ENCODE measurements at regions not wholly inside any gene's neighbourhood (a gene's known extent, or its start where the extent isn't known, plus 50 kb on each side); places are given as distances from the start of the nearest gene placed in this dataset.

DNA sequence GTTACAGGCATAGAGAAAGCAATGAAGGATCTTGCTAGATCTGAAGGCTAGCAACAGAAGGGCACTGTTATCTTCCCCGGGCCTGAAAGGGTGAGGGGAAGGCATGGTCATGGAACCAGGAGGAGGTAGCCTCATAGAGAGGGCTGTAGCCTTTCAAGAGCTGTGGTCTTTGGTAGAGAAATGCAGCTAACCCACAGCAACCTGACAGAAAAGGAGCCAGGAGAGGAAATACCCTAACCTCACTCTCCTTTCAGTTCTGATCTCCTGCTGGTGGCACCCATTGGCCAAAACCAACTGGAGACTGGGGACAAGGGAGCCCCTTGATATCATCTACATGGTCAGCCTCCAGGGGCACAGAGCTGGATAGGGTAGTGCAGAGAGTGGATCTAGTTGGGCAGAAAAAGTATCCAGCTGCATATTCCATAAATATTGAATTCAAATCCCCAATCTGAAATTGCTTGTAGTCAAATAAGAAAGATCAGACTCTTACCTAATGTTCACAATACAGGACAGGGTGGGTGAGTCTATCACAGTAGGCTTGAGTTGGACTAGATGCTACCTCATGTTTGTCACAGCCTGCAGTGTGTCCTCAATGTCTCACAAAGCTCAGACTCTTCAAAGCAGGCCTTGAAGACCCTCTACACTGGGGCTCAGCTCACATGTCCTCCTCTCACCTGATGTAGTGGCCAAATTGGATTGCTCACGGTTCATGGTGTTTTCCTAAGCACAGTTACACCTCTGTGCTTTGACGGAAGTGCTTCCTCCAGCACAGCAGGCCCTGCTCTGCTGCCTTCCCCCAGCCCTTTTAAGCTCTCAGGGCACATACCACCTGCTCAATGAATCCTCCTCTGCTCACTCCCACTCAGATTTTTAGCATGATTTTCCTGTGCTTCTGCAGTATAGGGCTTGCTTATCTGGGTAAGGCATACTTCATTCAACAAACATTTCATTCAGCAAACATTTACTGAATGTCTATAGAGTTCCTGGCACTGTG lies 74.1 kb upstream of the JUN start:
- Mint-ChIP-seq H3K36me3 (ENCODE audit: low read depth, unreplicated experiment) (no peaks in the 10 kb centered on the region), H3K27me3 (ENCODE audit: unreplicated experiment) (peaks cover 10% of the 10 kb centered on the region), H3K9me3 (ENCODE audit: unreplicated experiment) (no peaks in the 10 kb centered on the region), H3K4me1 (ENCODE audit: unreplicated experiment) (peaks cover 26% of the 10 kb centered on the region), H3K27ac (ENCODE audit: unreplicated experiment) (no peak overlapping the region), H3K4me3 (ENCODE audit: unreplicated experiment) (no peak overlapping the region)
- DNase-seq (ENCODE audit: low spot score), result no peak
- TF ChIP-seq, protein P1, sequence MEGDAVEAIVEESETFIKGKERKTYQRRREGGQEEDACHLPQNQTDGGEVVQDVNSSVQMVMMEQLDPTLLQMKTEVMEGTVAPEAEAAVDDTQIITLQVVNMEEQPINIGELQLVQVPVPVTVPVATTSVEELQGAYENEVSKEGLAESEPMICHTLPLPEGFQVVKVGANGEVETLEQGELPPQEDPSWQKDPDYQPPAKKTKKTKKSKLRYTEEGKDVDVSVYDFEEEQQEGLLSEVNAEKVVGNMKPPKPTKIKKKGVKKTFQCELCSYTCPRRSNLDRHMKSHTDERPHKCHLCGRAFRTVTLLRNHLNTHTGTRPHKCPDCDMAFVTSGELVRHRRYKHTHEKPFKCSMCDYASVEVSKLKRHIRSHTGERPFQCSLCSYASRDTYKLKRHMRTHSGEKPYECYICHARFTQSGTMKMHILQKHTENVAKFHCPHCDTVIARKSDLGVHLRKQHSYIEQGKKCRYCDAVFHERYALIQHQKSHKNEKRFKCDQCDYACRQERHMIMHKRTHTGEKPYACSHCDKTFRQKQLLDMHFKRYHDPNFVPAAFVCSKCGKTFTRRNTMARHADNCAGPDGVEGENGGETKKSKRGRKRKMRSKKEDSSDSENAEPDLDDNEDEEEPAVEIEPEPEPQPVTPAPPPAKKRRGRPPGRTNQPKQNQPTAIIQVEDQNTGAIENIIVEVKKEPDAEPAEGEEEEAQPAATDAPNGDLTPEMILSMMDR (IDR thresholded peaks at IDR 0.05; ENCODE audit: unreplicated experiment), result no peak

DNA sequence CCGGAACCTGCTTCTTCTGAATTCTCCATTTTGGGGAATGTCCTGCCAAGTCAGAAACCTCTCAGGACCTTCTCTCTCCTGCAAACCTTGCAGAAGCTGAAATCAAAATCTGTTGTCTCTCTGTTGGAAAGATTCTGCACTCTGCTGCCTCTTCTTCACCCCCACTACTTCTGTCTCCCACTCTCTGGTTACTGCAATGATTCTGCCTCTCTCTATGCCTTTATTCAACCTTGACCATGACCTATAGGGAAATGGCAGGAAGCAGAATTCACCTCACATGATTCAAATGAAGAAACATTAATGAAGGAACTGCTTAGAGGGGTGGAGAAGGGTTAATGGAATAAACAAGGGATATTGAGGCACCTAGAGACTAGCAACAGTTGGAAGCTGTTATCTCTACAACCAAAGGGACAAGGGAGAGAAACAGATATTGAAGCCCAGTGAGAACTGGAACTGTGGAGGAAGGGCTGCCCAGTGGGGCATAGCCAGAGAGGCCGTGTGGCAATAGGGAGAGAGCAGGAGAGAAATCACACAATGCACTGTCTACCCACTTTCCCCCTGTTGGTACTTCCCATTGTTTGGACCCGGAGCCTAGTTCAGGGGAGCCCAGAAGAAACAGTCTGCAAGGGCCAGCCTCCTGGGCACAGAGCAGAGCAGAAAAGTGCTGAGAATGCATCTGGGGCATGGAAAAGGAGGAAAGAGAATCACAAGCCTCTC lies 76.1 kb upstream of the JUN start:
- Mint-ChIP-seq H3K36me3 (ENCODE audit: low read depth, unreplicated experiment) (no peaks in the 10 kb centered on the region), H3K27me3 (ENCODE audit: unreplicated experiment) (peaks cover 8% of the 10 kb centered on the region), H3K4me3 (ENCODE audit: unreplicated experiment) (no peak overlapping the region), H3K4me1 (ENCODE audit: unreplicated experiment) (peaks cover 16% of the 10 kb centered on the region), H3K27ac (ENCODE audit: unreplicated experiment) (no peak overlapping the region), H3K9me3 (ENCODE audit: unreplicated experiment) (no peaks in the 10 kb centered on the region)
- DNase-seq (ENCODE audit: low spot score), result no peak
- TF ChIP-seq, protein P1 (IDR thresholded peaks at IDR 0.05; ENCODE audit: unreplicated experiment), result no peak

DNA sequence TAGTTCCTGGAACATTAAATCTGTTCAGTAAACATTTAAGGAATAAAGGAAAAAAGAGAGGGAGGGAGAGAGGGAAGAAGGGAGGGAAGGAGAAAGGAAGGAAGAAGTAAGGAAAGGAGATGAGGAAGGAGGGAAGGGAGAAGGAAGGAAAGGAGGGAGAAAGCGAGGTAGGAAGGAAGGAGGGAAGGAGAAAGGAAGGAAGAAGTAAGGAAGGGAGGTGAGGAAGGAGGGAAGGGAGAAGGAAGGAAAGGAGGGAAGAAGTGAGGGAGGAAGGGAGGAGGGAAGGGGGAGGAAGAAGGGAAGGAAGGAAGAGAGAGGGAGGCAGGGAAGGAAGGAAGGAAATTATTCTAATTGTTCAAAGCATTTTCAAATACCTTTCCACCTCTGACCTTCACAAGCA lies 77.2 kb upstream of the JUN start:
- Mint-ChIP-seq H3K36me3 (ENCODE audit: low read depth, unreplicated experiment) (no peaks in the 10 kb centered on the region), H3K4me3 (ENCODE audit: unreplicated experiment) (no peak overlapping the region), H3K27me3 (ENCODE audit: unreplicated experiment) (peaks cover 6% of the 10 kb centered on the region), H3K4me1 (ENCODE audit: unreplicated experiment) (peaks cover 6% of the 10 kb centered on the region), H3K9me3 (ENCODE audit: unreplicated experiment) (no peaks in the 10 kb centered on the region), H3K27ac (ENCODE audit: unreplicated experiment) (no peak overlapping the region)
- no peak for DNase-seq (ENCODE audit: low spot score)
- TF ChIP-seq, protein P1 (IDR thresholded peaks at IDR 0.05; ENCODE audit: unreplicated experiment), result no peak

DNA sequence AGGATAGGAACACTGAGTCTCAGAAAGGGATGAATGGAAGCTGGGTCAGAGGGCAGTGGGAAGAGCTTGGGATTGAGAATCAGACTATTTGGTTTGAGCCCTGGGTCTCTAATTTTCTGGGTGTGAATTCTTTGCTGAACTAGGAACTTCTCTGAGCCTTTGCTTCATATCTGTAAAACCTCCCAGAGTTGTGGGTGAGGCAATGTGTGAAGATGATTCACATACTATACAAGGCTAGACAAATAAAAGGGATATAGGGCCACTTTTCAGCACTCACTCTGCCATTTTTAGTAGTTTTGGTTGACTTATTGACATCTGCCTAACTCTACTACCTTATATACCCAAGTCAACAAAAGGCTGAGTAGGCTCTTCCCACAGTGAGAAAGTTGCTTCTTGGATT lies 77.7 kb upstream of the JUN start:
- Mint-ChIP-seq H3K4me3 (ENCODE audit: unreplicated experiment) (no peak overlapping the region), H3K27ac (ENCODE audit: unreplicated experiment) (no peak overlapping the region), H3K4me1 (ENCODE audit: unreplicated experiment) (peaks cover 3% of the 10 kb centered on the region), H3K36me3 (ENCODE audit: low read depth, unreplicated experiment) (no peaks in the 10 kb centered on the region), H3K27me3 (ENCODE audit: unreplicated experiment) (peaks cover 6% of the 10 kb centered on the region), H3K9me3 (ENCODE audit: unreplicated experiment) (no peaks in the 10 kb centered on the region)
- TF ChIP-seq, protein P1 (IDR thresholded peaks at IDR 0.05; ENCODE audit: unreplicated experiment), result no peak
- DNase-seq (ENCODE audit: low spot score), result no peak

Data from endothelial cell (in vitro differentiated cells).